ENCODE measurements at regions not wholly inside any gene's neighbourhood (a gene's known extent, or its start where the extent isn't known, plus 50 kb on each side); places are given as distances from the start of the nearest gene placed in this dataset.
"Not testable (repeated sequence)": the region's sequence is repeated elsewhere in the genome, so short reads cannot be mapped to it uniquely, and the experiment has no call there.

DNA sequence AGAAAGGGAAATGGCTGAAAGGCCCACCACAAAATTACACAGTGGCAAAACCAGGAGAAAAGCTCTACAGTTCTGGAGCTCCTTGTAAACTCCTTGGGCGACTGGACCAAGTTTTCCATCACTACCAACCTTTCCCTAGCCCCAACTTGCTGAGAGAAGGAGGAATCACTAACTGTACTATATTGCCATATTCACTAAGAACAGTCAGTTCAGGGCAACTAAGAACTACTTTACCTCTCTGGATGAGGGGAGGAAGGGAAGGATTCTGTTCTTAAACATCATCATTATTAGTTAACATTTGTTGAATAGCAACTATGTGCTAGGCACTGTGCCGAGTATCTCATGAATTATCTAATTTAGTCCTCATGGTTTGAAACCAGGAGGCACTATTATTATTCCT lies 98.1 kb upstream of the SVIL start:
- H3K9me3 ChIP-seq (ENCODE audit: low read length) = no peaks in the 10 kb centered on the region
- H3K4me3 ChIP-seq (ENCODE audit: low read length) = no peak overlapping the region
- no peak overlapping the region for H2AFZ ChIP-seq (ENCODE audit: low read depth, low read length)
- H3K36me3 ChIP-seq (ENCODE audit: insufficient read depth, low read length) = no peaks in the 10 kb centered on the region
- H3K4me1 ChIP-seq (ENCODE audit: insufficient read depth, low read length) = peaks cover 52% of the 10 kb centered on the region
- no peaks in the 10 kb centered on the region for H3K27me3 ChIP-seq (ENCODE audit: insufficient read depth, low read length)

DNA sequence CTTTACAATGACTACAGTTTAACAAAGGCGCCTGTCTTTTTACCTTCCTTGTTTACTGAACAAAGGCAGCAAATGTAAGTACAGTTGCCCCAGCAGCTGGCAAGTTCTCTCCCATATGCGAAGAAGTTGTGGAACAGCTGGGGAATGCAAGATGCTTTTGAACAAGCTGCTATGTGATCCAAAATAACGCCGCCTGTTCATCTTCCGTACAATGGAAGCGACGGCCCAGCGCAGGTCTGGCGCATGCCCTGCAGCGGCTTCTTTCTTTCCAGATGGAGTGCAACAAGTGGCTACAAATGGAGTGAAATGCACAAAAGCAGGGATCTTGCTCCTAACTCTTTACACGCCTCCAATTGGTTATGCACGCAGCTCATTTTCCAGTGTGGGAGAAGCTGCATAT lies 97.0 kb upstream of the SVIL start:
- Histone ChIP-seq H3K36me3 (ENCODE audit: insufficient read depth, low read length) (no peaks in the 10 kb centered on the region), H2AFZ (ENCODE audit: low read depth, low read length) (no peak overlapping the region), H3K27me3 (ENCODE audit: insufficient read depth, low read length) (no peaks in the 10 kb centered on the region), H3K4me3 (ENCODE audit: low read length) (peak overlapping the region; percentile 50), H3K9me3 (ENCODE audit: low read length) (no peaks in the 10 kb centered on the region), H3K4me1 (ENCODE audit: insufficient read depth, low read length) (peaks cover 49% of the 10 kb centered on the region)

DNA sequence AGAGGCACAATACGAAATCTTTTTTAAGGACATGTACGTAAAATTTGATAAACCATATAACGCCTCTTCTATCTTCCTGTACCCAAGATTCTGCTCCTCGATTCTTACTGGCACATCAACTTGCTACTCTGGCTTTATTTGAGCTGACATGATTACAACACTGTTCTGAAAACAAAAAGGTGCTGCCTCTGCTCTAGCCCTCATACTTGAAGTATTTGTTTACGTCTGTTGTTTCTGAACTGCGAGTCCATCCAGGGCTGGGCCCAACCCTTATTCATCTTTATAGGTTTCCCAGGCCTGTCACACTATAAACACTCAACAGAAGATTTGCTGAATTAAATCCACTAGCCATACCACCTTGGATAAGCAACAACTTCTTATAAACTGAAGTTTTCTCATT lies 96.2 kb upstream of the SVIL start:
- Histone ChIP-seq H3K4me1 (ENCODE audit: insufficient read depth, low read length) (peaks cover 46% of the 10 kb centered on the region), H3K27me3 (ENCODE audit: insufficient read depth, low read length) (no peaks in the 10 kb centered on the region), H3K4me3 (ENCODE audit: low read length) (peak overlapping the region; percentile 50), H2AFZ (ENCODE audit: low read depth, low read length) (no peak overlapping the region), H3K9me3 (ENCODE audit: low read length) (no peaks in the 10 kb centered on the region), H3K36me3 (ENCODE audit: insufficient read depth, low read length) (no peaks in the 10 kb centered on the region)

DNA sequence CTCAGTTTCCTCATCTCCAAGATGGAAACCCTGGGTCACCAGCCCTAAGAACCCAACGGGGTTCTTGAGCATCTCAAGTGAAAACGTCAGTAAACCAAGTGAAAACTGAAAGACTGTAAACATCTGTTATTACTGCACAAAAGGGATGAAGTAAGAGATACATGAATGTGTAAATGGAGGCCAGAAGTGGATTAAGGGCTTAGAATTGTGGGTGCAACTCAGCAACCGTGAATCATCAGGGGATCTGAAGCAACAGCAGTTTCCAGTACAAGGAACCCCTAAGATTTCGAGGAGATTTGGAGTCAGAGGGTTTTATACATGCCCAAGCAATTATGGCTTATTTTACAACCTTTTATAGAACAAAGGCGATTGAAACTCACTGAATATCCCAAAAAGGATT lies 95.7 kb upstream of the SVIL start:
- H3K4me1 ChIP-seq (ENCODE audit: insufficient read depth, low read length) = peaks cover 46% of the 10 kb centered on the region
- no peaks in the 10 kb centered on the region for H3K9me3 ChIP-seq (ENCODE audit: low read length)
- no peaks in the 10 kb centered on the region for H3K36me3 ChIP-seq (ENCODE audit: insufficient read depth, low read length)
- peak overlapping the region; percentile 50 for H3K4me3 ChIP-seq (ENCODE audit: low read length)
- no peaks in the 10 kb centered on the region for H3K27me3 ChIP-seq (ENCODE audit: insufficient read depth, low read length)
- no peak overlapping the region for H2AFZ ChIP-seq (ENCODE audit: low read depth, low read length)

DNA sequence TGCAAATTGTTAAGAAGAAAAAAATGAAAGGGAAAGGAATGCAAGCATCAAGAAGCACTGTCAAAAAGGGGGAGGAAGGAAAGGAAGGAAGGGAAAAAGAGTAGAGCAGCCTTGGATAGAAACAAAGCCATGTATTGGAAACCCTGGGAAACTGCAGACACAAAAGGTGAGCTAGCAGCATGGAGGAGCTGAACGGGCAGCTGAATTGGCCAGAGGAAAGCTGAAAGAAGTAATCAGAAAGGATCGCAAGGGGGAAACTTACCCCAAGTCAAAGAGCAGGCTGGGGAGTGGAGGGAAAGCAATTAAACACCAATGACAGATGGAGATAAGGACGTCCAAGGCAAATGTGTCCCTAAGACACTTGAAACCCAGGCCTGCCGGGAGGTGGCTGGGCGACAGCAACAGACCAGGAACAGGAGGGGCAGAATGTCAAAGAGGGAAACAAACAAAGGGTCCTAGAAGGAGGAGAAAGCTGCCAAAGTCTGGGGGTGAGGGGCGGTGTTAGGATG lies 93.8 kb upstream of the SVIL start:
- H3K27me3 ChIP-seq (ENCODE audit: insufficient read depth, low read length) = no peaks in the 10 kb centered on the region
- no peak overlapping the region for H2AFZ ChIP-seq (ENCODE audit: low read depth, low read length)
- no peaks in the 10 kb centered on the region for H3K9me3 ChIP-seq (ENCODE audit: low read length)
- peaks cover 34% of the 10 kb centered on the region for H3K4me1 ChIP-seq (ENCODE audit: insufficient read depth, low read length)
- H3K36me3 ChIP-seq (ENCODE audit: insufficient read depth, low read length) = no peaks in the 10 kb centered on the region
- peak overlapping the region; percentile 10 for H3K4me3 ChIP-seq (ENCODE audit: low read length)

DNA sequence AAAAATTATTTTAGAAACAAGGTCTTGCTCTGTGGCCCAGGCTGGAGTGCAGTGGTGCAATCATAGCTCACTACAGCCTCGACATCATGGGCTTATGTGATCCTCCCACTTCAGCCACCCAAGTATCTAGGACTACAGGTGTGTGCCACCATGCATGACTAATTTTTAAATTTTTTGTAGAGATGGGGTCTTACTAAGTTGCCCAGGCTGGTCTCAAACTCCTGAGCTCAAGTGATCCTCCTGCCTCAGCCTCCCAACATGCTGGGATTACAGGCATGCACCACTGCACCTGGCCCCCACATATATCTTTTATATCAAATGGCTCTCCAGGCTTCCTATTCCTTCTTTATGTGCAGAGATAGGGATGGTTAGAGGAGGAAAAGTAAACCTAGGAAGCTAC lies 91.2 kb upstream of the SVIL start:
- H2AFZ ChIP-seq (ENCODE audit: low read depth, low read length); H3K9me3 ChIP-seq (ENCODE audit: low read length); H3K36me3 ChIP-seq (ENCODE audit: insufficient read depth, low read length); H3K27me3 ChIP-seq (ENCODE audit: insufficient read depth, low read length); H3K4me3 ChIP-seq (ENCODE audit: low read length): not testable (repeated sequence)
- peaks cover 17% of the 10 kb centered on the region for H3K4me1 ChIP-seq (ENCODE audit: insufficient read depth, low read length)

DNA sequence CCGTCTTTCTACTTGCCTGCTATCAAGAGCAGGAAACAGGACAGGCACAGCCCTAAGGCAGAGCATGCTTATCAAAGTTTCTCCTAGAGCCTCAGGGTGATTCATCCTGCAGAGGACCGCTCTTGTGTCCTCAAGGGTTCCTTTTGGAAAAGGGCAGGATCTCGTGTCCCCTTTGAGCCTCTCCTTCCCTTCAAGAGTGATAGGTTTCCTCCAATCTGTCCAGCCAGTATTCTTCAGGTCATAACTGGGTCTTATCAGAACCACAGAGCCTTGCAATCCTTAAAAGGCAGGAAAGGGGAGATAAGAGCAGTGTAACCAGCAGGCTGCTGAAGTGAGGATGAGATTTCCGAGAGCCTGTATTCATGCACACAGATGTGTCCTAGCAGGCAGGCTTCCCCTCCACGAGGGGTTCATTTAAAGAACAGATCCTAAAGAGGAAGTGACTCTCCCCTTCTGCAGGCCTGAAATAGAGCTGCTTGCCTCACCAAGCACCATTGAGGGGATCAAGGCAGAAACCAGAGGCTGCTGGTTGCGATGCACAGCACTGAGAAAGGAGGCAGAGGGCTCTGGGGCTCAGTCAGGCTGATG lies 90.5 kb upstream of the SVIL start:
- H3K9me3 ChIP-seq (ENCODE audit: low read length) = no peaks in the 10 kb centered on the region
- H3K36me3 ChIP-seq (ENCODE audit: insufficient read depth, low read length) = no peaks in the 10 kb centered on the region
- peaks cover 13% of the 10 kb centered on the region for H3K4me1 ChIP-seq (ENCODE audit: insufficient read depth, low read length)
- H2AFZ ChIP-seq (ENCODE audit: low read depth, low read length) = no peak overlapping the region
- H3K27me3 ChIP-seq (ENCODE audit: insufficient read depth, low read length) = no peaks in the 10 kb centered on the region
- H3K4me3 ChIP-seq (ENCODE audit: low read length) = no peak overlapping the region

DNA sequence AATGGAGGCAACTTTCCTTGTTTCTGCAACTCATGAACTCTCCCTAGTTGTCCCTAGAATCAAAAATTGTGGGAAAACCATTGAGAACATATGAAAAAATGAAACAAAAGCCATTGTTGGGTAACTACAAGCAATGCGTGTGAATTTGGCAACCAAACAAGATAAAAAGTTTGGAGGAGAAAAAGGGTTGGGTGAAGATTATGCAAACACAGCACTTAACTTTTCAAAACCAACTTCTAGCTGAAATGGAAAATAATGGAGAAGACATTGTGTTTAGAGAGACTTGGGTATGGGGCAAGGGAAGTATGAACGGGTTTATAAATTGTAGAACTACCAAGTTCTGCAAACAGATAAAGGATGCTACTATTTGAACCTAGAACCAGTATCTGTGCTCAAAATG lies 89.0 kb upstream of the SVIL start:
- Histone ChIP-seq H3K4me3 (ENCODE audit: low read length) (no peak overlapping the region), H3K36me3 (ENCODE audit: insufficient read depth, low read length) (no peaks in the 10 kb centered on the region), H3K4me1 (ENCODE audit: insufficient read depth, low read length) (peaks cover 8% of the 10 kb centered on the region), H3K9me3 (ENCODE audit: low read length) (peaks cover 5% of the 10 kb centered on the region), H3K27me3 (ENCODE audit: insufficient read depth, low read length) (no peaks in the 10 kb centered on the region), H2AFZ (ENCODE audit: low read depth, low read length) (no peak overlapping the region)

DNA sequence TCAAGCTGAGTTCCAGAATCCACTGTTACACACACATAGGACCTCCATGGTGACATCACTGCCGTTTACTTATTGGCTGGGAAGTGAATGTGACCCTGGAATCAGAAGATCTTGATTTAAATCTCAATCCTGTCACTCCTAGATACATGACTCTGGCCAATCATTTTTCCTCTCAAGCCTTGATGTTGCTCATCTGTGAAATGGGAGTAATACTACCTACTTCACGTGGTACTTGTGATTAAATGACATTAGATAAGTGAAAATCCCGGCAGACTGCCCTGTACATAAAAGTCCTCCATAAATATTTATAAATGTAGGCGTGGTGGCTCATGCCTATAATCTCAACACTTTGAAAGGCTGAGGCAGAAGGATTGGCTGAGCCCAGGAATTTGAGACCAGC lies 88.0 kb upstream of the SVIL start:
- Histone ChIP-seq H3K4me1 (ENCODE audit: insufficient read depth, low read length) (no peaks in the 10 kb centered on the region), H3K27me3 (ENCODE audit: insufficient read depth, low read length) (no peaks in the 10 kb centered on the region), H3K36me3 (ENCODE audit: insufficient read depth, low read length) (no peaks in the 10 kb centered on the region), H3K4me3 (ENCODE audit: low read length) (no peak overlapping the region), H3K9me3 (ENCODE audit: low read length) (peaks cover 5% of the 10 kb centered on the region), H2AFZ (ENCODE audit: low read depth, low read length) (no peak overlapping the region)

DNA sequence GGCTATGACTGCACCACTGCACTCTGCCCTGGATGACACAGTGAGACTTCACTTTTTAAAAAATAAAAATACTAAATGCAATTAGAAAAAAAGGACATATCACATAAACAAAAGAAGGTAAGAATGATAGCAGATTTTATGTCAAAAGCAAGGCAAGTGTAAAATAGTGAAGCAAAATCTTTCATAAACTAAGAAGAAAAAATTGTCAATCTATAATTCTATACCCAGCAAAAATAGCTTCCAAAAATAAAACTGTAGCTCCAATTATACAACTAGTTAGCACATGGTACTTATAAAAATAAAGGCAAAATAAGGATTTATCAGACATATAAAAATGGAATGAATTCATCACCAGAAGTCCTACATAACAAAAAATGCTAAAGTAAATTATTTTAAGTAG lies 85.4 kb upstream of the SVIL start:
- H3K27me3 ChIP-seq (ENCODE audit: insufficient read depth, low read length) = no peaks in the 10 kb centered on the region
- no peaks in the 10 kb centered on the region for H3K4me1 ChIP-seq (ENCODE audit: insufficient read depth, low read length)
- no peaks in the 10 kb centered on the region for H3K36me3 ChIP-seq (ENCODE audit: insufficient read depth, low read length)
- H2AFZ ChIP-seq (ENCODE audit: low read depth, low read length) = no peak overlapping the region
- no peak overlapping the region for H3K4me3 ChIP-seq (ENCODE audit: low read length)
- H3K9me3 ChIP-seq (ENCODE audit: low read length) = peaks cover 5% of the 10 kb centered on the region

DNA sequence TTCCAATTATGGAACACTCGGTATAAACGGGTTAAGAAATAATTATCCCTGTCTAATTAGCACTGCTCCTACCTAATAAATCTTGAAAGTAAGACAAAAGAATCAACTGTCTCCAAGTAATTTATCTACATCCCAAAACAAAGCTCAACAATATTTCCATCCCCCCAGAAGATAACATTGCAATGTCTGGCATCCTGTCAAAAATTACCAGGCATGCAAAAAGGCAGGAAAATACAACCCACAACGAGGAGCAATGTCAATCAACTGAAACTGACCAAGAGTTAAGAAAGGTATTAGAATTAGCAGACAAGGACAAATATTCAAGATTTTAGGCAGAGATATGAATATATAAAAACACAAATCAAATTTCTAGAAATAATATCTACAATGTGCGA lies 84.5 kb upstream of the SVIL start:
- no peaks in the 10 kb centered on the region for H3K36me3 ChIP-seq (ENCODE audit: insufficient read depth, low read length)
- H3K27me3 ChIP-seq (ENCODE audit: insufficient read depth, low read length) = no peaks in the 10 kb centered on the region
- no peaks in the 10 kb centered on the region for H3K4me1 ChIP-seq (ENCODE audit: insufficient read depth, low read length)
- H3K9me3 ChIP-seq (ENCODE audit: low read length) = peaks cover 5% of the 10 kb centered on the region
- no peak overlapping the region for H3K4me3 ChIP-seq (ENCODE audit: low read length)
- no peak overlapping the region for H2AFZ ChIP-seq (ENCODE audit: low read depth, low read length)

DNA sequence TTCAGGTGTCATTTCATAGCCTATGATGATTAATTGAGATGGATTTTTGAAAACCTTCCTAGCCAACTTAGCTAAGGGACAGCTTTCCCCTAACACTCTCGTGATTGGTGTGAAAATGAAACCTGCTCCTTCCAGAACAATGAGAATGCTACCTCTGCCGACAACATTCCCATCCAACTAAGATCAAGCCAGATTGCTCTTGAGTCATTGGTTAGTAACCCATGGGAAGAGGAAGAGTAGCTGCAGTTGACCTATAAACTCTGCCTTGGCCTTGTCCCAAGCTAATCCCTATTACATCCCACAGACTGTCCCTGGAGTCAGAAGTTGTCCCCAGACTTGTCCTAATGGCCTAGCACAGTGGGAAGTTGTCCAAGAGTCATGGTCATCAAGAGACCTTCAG lies 80.5 kb upstream of the SVIL start:
- H2AFZ ChIP-seq (ENCODE audit: low read depth, low read length) = no peak overlapping the region
- no peak overlapping the region for H3K4me3 ChIP-seq (ENCODE audit: low read length)
- H3K4me1 ChIP-seq (ENCODE audit: insufficient read depth, low read length) = no peaks in the 10 kb centered on the region
- H3K36me3 ChIP-seq (ENCODE audit: insufficient read depth, low read length) = no peaks in the 10 kb centered on the region
- no peaks in the 10 kb centered on the region for H3K27me3 ChIP-seq (ENCODE audit: insufficient read depth, low read length)
- peaks cover 5% of the 10 kb centered on the region for H3K9me3 ChIP-seq (ENCODE audit: low read length)

DNA sequence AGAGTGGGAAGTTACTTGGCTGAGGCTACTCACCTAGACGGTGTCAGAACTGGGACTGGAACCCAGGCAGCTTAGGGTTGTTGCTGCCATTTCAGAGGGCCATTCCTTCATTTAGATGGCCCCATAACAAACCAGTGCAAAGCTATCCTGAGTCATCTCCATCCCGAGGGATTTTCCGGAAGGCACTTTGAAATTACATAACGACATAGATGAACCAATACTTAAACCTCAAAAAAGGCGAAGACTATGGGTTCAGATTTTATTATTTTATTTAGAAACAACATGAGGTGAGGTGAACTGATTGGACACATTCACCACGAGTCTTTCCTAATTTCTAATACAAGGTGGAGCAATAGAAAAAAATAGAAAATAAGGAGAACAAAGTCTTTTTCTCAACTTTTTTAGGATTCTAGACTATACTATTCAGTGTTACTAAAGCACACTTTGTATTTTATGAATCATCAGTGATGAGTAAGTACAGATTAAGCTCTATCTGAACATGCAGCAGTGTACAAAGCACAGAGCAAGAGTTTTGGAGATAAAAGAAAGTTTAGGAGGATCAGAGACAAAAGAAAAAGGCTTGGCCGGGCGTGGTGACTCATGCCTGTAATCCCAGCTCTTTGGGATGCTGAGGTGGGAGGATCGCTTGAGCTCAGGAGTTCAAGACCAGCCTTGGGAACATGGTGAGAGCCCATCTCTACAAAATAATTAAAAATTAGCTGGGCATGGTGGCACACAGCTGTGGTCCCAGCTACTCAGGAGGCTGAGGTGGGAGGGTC lies 79.5 kb upstream of the SVIL start:
- Histone ChIP-seq H2AFZ (ENCODE audit: low read depth, low read length) (no peak overlapping the region), H3K4me1 (ENCODE audit: insufficient read depth, low read length) (no peaks in the 10 kb centered on the region), H3K9me3 (ENCODE audit: low read length) (peaks cover under 1% of the 10 kb centered on the region), H3K27me3 (ENCODE audit: insufficient read depth, low read length) (no peaks in the 10 kb centered on the region), H3K36me3 (ENCODE audit: insufficient read depth, low read length) (no peaks in the 10 kb centered on the region), H3K4me3 (ENCODE audit: low read length) (no peak overlapping the region)

DNA sequence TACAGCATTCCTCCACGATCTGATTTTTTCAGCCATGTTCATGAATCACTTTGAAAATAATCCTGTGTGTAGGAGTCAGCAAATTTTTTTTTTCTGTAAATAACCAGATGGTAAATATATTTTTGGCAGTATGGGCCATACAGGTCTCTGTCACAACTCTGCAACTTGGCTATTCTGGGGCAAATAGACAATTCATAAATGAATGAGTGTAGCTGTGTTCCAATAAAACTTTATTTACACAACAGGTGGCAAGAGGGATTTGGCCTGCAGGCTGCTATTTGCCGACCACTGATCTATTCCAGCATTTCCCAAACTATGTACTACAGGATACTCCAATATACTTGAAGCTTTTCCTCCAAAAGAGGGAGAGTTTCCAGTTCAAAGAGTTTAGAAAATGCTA lies 78.7 kb upstream of the SVIL start:
- Histone ChIP-seq H3K9me3 (ENCODE audit: low read length) (no peaks in the 10 kb centered on the region), H2AFZ (ENCODE audit: low read depth, low read length) (no peak overlapping the region), H3K4me3 (ENCODE audit: low read length) (no peak overlapping the region), H3K27me3 (ENCODE audit: insufficient read depth, low read length) (no peaks in the 10 kb centered on the region), H3K36me3 (ENCODE audit: insufficient read depth, low read length) (no peaks in the 10 kb centered on the region), H3K4me1 (ENCODE audit: insufficient read depth, low read length) (no peaks in the 10 kb centered on the region)

Measured in neuron (in vitro differentiated cells).